ENCODE measurements at regions not wholly inside any gene's neighbourhood (a gene's known extent, or its start where the extent isn't known, plus 50 kb on each side); places are given as distances from the start of the nearest gene placed in this dataset.

GRCh38 chr13:85638265-85638664 lies 161.0 kb downstream of the SLITRK6 start:
- TF ChIP-seq, protein P1, sequence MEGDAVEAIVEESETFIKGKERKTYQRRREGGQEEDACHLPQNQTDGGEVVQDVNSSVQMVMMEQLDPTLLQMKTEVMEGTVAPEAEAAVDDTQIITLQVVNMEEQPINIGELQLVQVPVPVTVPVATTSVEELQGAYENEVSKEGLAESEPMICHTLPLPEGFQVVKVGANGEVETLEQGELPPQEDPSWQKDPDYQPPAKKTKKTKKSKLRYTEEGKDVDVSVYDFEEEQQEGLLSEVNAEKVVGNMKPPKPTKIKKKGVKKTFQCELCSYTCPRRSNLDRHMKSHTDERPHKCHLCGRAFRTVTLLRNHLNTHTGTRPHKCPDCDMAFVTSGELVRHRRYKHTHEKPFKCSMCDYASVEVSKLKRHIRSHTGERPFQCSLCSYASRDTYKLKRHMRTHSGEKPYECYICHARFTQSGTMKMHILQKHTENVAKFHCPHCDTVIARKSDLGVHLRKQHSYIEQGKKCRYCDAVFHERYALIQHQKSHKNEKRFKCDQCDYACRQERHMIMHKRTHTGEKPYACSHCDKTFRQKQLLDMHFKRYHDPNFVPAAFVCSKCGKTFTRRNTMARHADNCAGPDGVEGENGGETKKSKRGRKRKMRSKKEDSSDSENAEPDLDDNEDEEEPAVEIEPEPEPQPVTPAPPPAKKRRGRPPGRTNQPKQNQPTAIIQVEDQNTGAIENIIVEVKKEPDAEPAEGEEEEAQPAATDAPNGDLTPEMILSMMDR (IDR thresholded peaks at IDR 0.05): no peak
- TF ChIP-seq EZH2 (IDR thresholded peaks at IDR 0.05) (no peak), EZH2phosphoT487 (IDR thresholded peaks at IDR 0.05) (no peak)
